ENCODE measurements at regions not wholly inside any gene's neighbourhood (a gene's known extent, or its start where the extent isn't known, plus 50 kb on each side); places are given as distances from the start of the nearest gene placed in this dataset.

DNA sequence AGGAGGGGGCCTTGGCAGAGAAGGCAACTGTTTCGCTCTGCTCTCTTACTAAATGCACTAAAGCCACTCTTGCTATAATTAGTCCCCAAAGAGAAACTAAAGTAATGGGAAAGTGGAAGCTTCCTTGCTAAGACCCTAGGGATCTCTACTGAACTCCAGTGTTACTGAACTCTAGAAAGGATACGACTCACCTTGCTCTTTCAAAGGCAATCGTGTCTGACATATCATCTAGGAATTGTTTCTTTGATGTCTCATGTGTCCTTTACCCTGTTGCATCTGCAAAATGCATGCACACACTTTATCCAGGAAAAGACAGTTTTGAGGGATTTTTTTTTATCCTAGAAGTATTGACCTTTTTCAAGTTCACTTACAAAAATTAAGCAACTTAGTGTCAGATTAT, 148.1 kb upstream of the FAM9B start:
- TF ChIP-seq POLR2A (IDR thresholded peaks at IDR 0.05), result no peak
- TF ChIP-seq, protein P1, sequence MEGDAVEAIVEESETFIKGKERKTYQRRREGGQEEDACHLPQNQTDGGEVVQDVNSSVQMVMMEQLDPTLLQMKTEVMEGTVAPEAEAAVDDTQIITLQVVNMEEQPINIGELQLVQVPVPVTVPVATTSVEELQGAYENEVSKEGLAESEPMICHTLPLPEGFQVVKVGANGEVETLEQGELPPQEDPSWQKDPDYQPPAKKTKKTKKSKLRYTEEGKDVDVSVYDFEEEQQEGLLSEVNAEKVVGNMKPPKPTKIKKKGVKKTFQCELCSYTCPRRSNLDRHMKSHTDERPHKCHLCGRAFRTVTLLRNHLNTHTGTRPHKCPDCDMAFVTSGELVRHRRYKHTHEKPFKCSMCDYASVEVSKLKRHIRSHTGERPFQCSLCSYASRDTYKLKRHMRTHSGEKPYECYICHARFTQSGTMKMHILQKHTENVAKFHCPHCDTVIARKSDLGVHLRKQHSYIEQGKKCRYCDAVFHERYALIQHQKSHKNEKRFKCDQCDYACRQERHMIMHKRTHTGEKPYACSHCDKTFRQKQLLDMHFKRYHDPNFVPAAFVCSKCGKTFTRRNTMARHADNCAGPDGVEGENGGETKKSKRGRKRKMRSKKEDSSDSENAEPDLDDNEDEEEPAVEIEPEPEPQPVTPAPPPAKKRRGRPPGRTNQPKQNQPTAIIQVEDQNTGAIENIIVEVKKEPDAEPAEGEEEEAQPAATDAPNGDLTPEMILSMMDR (IDR thresholded peaks at IDR 0.05 in 4 of 5, conservative IDR thresholded peaks at IDR 0.05 in 1 of 5), result no peak

All from gastrocnemius medialis (tissue), 4 donors.